ENCODE measurements at regions not wholly inside any gene's neighbourhood (a gene's known extent, or its start where the extent isn't known, plus 50 kb on each side); places are given as distances from the start of the nearest gene placed in this dataset.

- Histone ChIP-seq H3K4me3 (ENCODE audit: low read length) (no peak overlapping the region), H3K9ac (ENCODE audit: low read length) (no peak overlapping the region), H3K36me3 (ENCODE audit: control insufficient read depth, insufficient read depth, low read length, severe bottlenecking) (no peaks in the 10 kb centered on the region), H3K4me1 (ENCODE audit: control insufficient read depth, insufficient read depth, low read length) (no peaks in the 10 kb centered on the region), H3K9me3 (ENCODE audit: control insufficient read depth, low read length) (no peaks in the 10 kb centered on the region), H3K27me3 (replicated peaks; ENCODE audit: control insufficient read depth, insufficient read depth, low read length) (peaks cover 3% of the 10 kb centered on the region)
- DNase-seq (ENCODE audit: low read depth): no peak
Measured at GRCh38 chr3:17979911-17980310, 237.5 kb upstream of the TBC1D5 start.

- Histone ChIP-seq H3K4me1 (ENCODE audit: control insufficient read depth, insufficient read depth, low read length) (no peaks in the 10 kb centered on the region), H3K9me3 (ENCODE audit: control insufficient read depth, low read length) (no peaks in the 10 kb centered on the region), H3K9ac (ENCODE audit: low read length) (no peak overlapping the region), H3K27me3 (replicated peaks; ENCODE audit: control insufficient read depth, insufficient read depth, low read length) (no peaks in the 10 kb centered on the region), H3K36me3 (ENCODE audit: control insufficient read depth, insufficient read depth, low read length, severe bottlenecking) (no peaks in the 10 kb centered on the region), H3K4me3 (ENCODE audit: low read length) (no peak overlapping the region)
- peak; percentile 17 for DNase-seq (ENCODE audit: low read depth)
Measured at GRCh38 chr3:17979252-17979651, 236.8 kb upstream of the TBC1D5 start.

GRCh38 chr3:17974206-17974841 is 231.9 kb upstream of the TBC1D5 start:
- Histone ChIP-seq H3K36me3 (ENCODE audit: control insufficient read depth, insufficient read depth, low read length, severe bottlenecking) (no peaks in the 10 kb centered on the region), H3K4me3 (ENCODE audit: low read length) (no peak overlapping the region)

GRCh38 chr3:17972959-17973906 is 230.8 kb upstream of the TBC1D5 start:
- H3K4me3 ChIP-seq (ENCODE audit: low read length): no peak overlapping the region
- H3K36me3 ChIP-seq (ENCODE audit: control insufficient read depth, insufficient read depth, low read length, severe bottlenecking): no peaks in the 10 kb centered on the region
- no peak overlapping the region for H3K9ac ChIP-seq (ENCODE audit: low read length)
- DNase-seq (ENCODE audit: low read depth): no peak
- no peaks in the 10 kb centered on the region for H3K4me1 ChIP-seq (ENCODE audit: control insufficient read depth, insufficient read depth, low read length)
- H3K27me3 ChIP-seq (replicated peaks; ENCODE audit: control insufficient read depth, insufficient read depth, low read length): no peaks in the 10 kb centered on the region
- H3K9me3 ChIP-seq (ENCODE audit: control insufficient read depth, low read length): no peaks in the 10 kb centered on the region

More at GRCh38 chr3:17974206-17974841, 231.9 kb upstream of the TBC1D5 start:
- H3K9me3 ChIP-seq (ENCODE audit: control insufficient read depth, low read length): no peaks in the 10 kb centered on the region
- H3K4me1 ChIP-seq (ENCODE audit: control insufficient read depth, insufficient read depth, low read length): no peaks in the 10 kb centered on the region
- H3K9ac ChIP-seq (ENCODE audit: low read length): no peak overlapping the region
- H3K27me3 ChIP-seq (replicated peaks; ENCODE audit: control insufficient read depth, insufficient read depth, low read length): no peaks in the 10 kb centered on the region
- peak; percentile 8 for DNase-seq (ENCODE audit: low read depth)

- H3K9ac ChIP-seq (ENCODE audit: low read length): no peak overlapping the region
- H3K9me3 ChIP-seq (ENCODE audit: control insufficient read depth, low read length): no peaks in the 10 kb centered on the region
- H3K27me3 ChIP-seq (replicated peaks; ENCODE audit: control insufficient read depth, insufficient read depth, low read length): no peaks in the 10 kb centered on the region
- H3K4me1 ChIP-seq (ENCODE audit: control insufficient read depth, insufficient read depth, low read length): no peaks in the 10 kb centered on the region
- no peak overlapping the region for H3K4me3 ChIP-seq (ENCODE audit: low read length)
- H3K36me3 ChIP-seq (ENCODE audit: control insufficient read depth, insufficient read depth, low read length, severe bottlenecking): no peaks in the 10 kb centered on the region
- no peak for DNase-seq (ENCODE audit: low read depth)
Measured at GRCh38 chr3:17972476-17972875, 230.0 kb upstream of the TBC1D5 start.

GRCh38 chr3:17972030-17972429 is 229.6 kb upstream of the TBC1D5 start:
- H3K4me3 ChIP-seq (ENCODE audit: low read length): no peak overlapping the region
- no peaks in the 10 kb centered on the region for H3K4me1 ChIP-seq (ENCODE audit: control insufficient read depth, insufficient read depth, low read length)
- DNase-seq (ENCODE audit: low read depth): no peak
- no peaks in the 10 kb centered on the region for H3K27me3 ChIP-seq (replicated peaks; ENCODE audit: control insufficient read depth, insufficient read depth, low read length)
- no peaks in the 10 kb centered on the region for H3K36me3 ChIP-seq (ENCODE audit: control insufficient read depth, insufficient read depth, low read length, severe bottlenecking)
- H3K9me3 ChIP-seq (ENCODE audit: control insufficient read depth, low read length): no peaks in the 10 kb centered on the region
- H3K9ac ChIP-seq (ENCODE audit: low read length): no peak overlapping the region

- Histone ChIP-seq H3K9ac (ENCODE audit: low read length) (no peak overlapping the region), H3K9me3 (ENCODE audit: control insufficient read depth, low read length) (no peaks in the 10 kb centered on the region), H3K4me3 (ENCODE audit: low read length) (no peak overlapping the region), H3K4me1 (ENCODE audit: control insufficient read depth, insufficient read depth, low read length) (no peaks in the 10 kb centered on the region), H3K27me3 (replicated peaks; ENCODE audit: control insufficient read depth, insufficient read depth, low read length) (no peaks in the 10 kb centered on the region), H3K36me3 (ENCODE audit: control insufficient read depth, insufficient read depth, low read length, severe bottlenecking) (no peaks in the 10 kb centered on the region)
- DNase-seq (ENCODE audit: low read depth): peak; percentile 1
Measured at GRCh38 chr3:17969985-17970568, 227.6 kb upstream of the TBC1D5 start.

- Histone ChIP-seq H3K9me3 (ENCODE audit: control insufficient read depth, low read length) (no peaks in the 10 kb centered on the region), H3K27me3 (replicated peaks; ENCODE audit: control insufficient read depth, insufficient read depth, low read length) (no peaks in the 10 kb centered on the region), H3K4me1 (ENCODE audit: control insufficient read depth, insufficient read depth, low read length) (no peaks in the 10 kb centered on the region), H3K36me3 (ENCODE audit: control insufficient read depth, insufficient read depth, low read length, severe bottlenecking) (no peaks in the 10 kb centered on the region), H3K9ac (ENCODE audit: low read length) (no peak overlapping the region), H3K4me3 (ENCODE audit: low read length) (no peak overlapping the region)
- DNase-seq (ENCODE audit: low read depth): no peak
Measured at GRCh38 chr3:17969244-17969643, 226.8 kb upstream of the TBC1D5 start.

- DNase-seq (ENCODE audit: low read depth): no peak
- Histone ChIP-seq H3K4me1 (ENCODE audit: control insufficient read depth, insufficient read depth, low read length) (no peaks in the 10 kb centered on the region), H3K9me3 (ENCODE audit: control insufficient read depth, low read length) (no peaks in the 10 kb centered on the region), H3K9ac (ENCODE audit: low read length) (no peak overlapping the region), H3K27me3 (replicated peaks; ENCODE audit: control insufficient read depth, insufficient read depth, low read length) (no peaks in the 10 kb centered on the region), H3K4me3 (ENCODE audit: low read length) (no peak overlapping the region), H3K36me3 (ENCODE audit: control insufficient read depth, insufficient read depth, low read length, severe bottlenecking) (no peaks in the 10 kb centered on the region)
Measured at GRCh38 chr3:17967953-17968607, 225.6 kb upstream of the TBC1D5 start.

- Histone ChIP-seq H3K27me3 (replicated peaks; ENCODE audit: control insufficient read depth, insufficient read depth, low read length) (no peaks in the 10 kb centered on the region), H3K36me3 (ENCODE audit: control insufficient read depth, insufficient read depth, low read length, severe bottlenecking) (no peaks in the 10 kb centered on the region), H3K9ac (ENCODE audit: low read length) (no peak overlapping the region), H3K9me3 (ENCODE audit: control insufficient read depth, low read length) (no peaks in the 10 kb centered on the region), H3K4me3 (ENCODE audit: low read length) (no peak overlapping the region), H3K4me1 (ENCODE audit: control insufficient read depth, insufficient read depth, low read length) (no peaks in the 10 kb centered on the region)
- no peak for DNase-seq (ENCODE audit: low read depth)
Measured at GRCh38 chr3:17967111-17967510, 224.7 kb upstream of the TBC1D5 start.

- no peaks in the 10 kb centered on the region for H3K27me3 ChIP-seq (replicated peaks; ENCODE audit: control insufficient read depth, insufficient read depth, low read length)
- H3K9me3 ChIP-seq (ENCODE audit: control insufficient read depth, low read length): no peaks in the 10 kb centered on the region
- H3K9ac ChIP-seq (ENCODE audit: low read length): no peak overlapping the region
- H3K4me3 ChIP-seq (ENCODE audit: low read length): no peak overlapping the region
- H3K36me3 ChIP-seq (ENCODE audit: control insufficient read depth, insufficient read depth, low read length, severe bottlenecking): no peaks in the 10 kb centered on the region
- no peaks in the 10 kb centered on the region for H3K4me1 ChIP-seq (ENCODE audit: control insufficient read depth, insufficient read depth, low read length)
- DNase-seq (ENCODE audit: low read depth): no peak
Measured at GRCh38 chr3:17965331-17965730, 222.9 kb upstream of the TBC1D5 start.

Data from adipocyte (in vitro differentiated cells).